ENCODE measurements at regions not wholly inside any gene's neighbourhood (a gene's known extent, or its start where the extent isn't known, plus 50 kb on each side); places are given as distances from the start of the nearest gene placed in this dataset.

GRCh38 chr10:61600399-61600798 lies 62.3 kb upstream of the CABCOCO1 start:
- TF ChIP-seq CTCF (IDR thresholded peaks at IDR 0.05; ENCODE audit: low read depth, low read length, missing control alignments): no peak
- H3K4me3 ChIP-seq (ENCODE audit: low read depth, low read length): no peak overlapping the region
- in situ Hi-C loops (cut with HindIII; ENCODE audit: low sequenced_read_pairs): no loop called here
- no peak for DNase-seq (ENCODE audit: low read depth)

- H3K4me3 ChIP-seq (ENCODE audit: low read depth, low read length): no peak overlapping the region
- in situ Hi-C loops (cut with HindIII; ENCODE audit: low sequenced_read_pairs): no loop called here
- no peak for TF ChIP-seq CTCF (IDR thresholded peaks at IDR 0.05; ENCODE audit: low read depth, low read length, missing control alignments)
- no peak for DNase-seq (ENCODE audit: low read depth)
These were observed 68.3 kb upstream of the CABCOCO1 start for GRCh38 chr10:61594430-61594829.

- in situ Hi-C loops (cut with HindIII; ENCODE audit: low sequenced_read_pairs): no loop called here
- no peak for TF ChIP-seq CTCF (IDR thresholded peaks at IDR 0.05; ENCODE audit: low read depth, low read length, missing control alignments)
- no peak for DNase-seq (ENCODE audit: low read depth)
These were observed 70.1 kb upstream of the CABCOCO1 start for GRCh38 chr10:61592581-61592980.

GRCh38 chr10:61589547-61590243 lies 73.0 kb upstream of the CABCOCO1 start:
- DNase-seq (ENCODE audit: low read depth): no peak
- H3K4me3 ChIP-seq (ENCODE audit: low read depth, low read length): no peak overlapping the region
- no peak for TF ChIP-seq CTCF (IDR thresholded peaks at IDR 0.05; ENCODE audit: low read depth, low read length, missing control alignments)
- in situ Hi-C loops (cut with HindIII; ENCODE audit: low sequenced_read_pairs): no loop called here

More at GRCh38 chr10:61592581-61592980, 70.1 kb upstream of the CABCOCO1 start:
- H3K4me3 ChIP-seq (ENCODE audit: low read depth, low read length): no peak overlapping the region

- in situ Hi-C loops (cut with HindIII; ENCODE audit: low sequenced_read_pairs): no loop called here
- no peak for TF ChIP-seq CTCF (IDR thresholded peaks at IDR 0.05; ENCODE audit: low read depth, low read length, missing control alignments)
- H3K4me3 ChIP-seq (ENCODE audit: low read depth, low read length): no peak overlapping the region
- no peak for DNase-seq (ENCODE audit: low read depth)
These were observed 73.9 kb upstream of the CABCOCO1 start for GRCh38 chr10:61588770-61589211.

GRCh38 chr10:61586829-61587228 lies 75.9 kb upstream of the CABCOCO1 start:
- in situ Hi-C loops (cut with HindIII; ENCODE audit: low sequenced_read_pairs): no loop called here
- H3K4me3 ChIP-seq (ENCODE audit: low read depth, low read length): no peak overlapping the region
- TF ChIP-seq CTCF (IDR thresholded peaks at IDR 0.05; ENCODE audit: low read depth, low read length, missing control alignments): no peak

More at GRCh38 chr10:61586829-61587228, 75.9 kb upstream of the CABCOCO1 start:
- DNase-seq (ENCODE audit: low read depth): no peak

Data from astrocyte of the cerebellum (primary cell).